Smooth muscle cell of the brain vasculature (primary cell): ENCODE measurements at regions not wholly inside any gene's neighbourhood (a gene's known extent, or its start where the extent isn't known, plus 50 kb on each side); places are given as distances from the start of the nearest gene placed in this dataset.
A peak's percentile ranks its signal among the peaks of the same experiment; 100 is the strongest.

Experiments
- DNase-seq: peaks from one replicate; pipeline ENCODE4 v3.0.0-alpha.2; 2012; ENCODE audit warnings: low read depth, low spot score

- DNase-seq, result no peak
Observed at GRCh38 chr3:144294659-144295538, 323.3 kb downstream of the DIPK2A start.

- no peak for DNase-seq
Observed at GRCh38 chr3:144295613-144296012, 324.0 kb downstream of the DIPK2A start.

- no peak for DNase-seq
Observed at GRCh38 chr3:144296808-144297207, 325.2 kb downstream of the DIPK2A start.

- no peak for DNase-seq
Observed at GRCh38 chr3:144301863-144302262, 330.2 kb downstream of the DIPK2A start.

- no peak for DNase-seq
Observed at GRCh38 chr3:144307951-144308350, 336.3 kb downstream of the DIPK2A start.

GRCh38 chr3:144308396-144308795, 336.8 kb downstream of the DIPK2A start:
- DNase-seq, result peak; percentile 32

- DNase-seq, result no peak
Observed at GRCh38 chr3:144312702-144313101, 341.1 kb downstream of the DIPK2A start.

GRCh38 chr3:144314946-144315345, 343.3 kb downstream of the DIPK2A start:
- no peak for DNase-seq

GRCh38 chr3:144317961-144318360, 346.3 kb downstream of the DIPK2A start:
- DNase-seq, result no peak

- DNase-seq, result no peak
Observed at GRCh38 chr3:144324076-144324475, 352.5 kb downstream of the DIPK2A start.

GRCh38 chr3:144332868-144333267, 361.2 kb downstream of the DIPK2A start:
- no peak for DNase-seq

GRCh38 chr3:144341471-144341870, 369.8 kb downstream of the DIPK2A start:
- DNase-seq, result no peak

GRCh38 chr3:144343343-144343742, 371.7 kb downstream of the DIPK2A start:
- DNase-seq, result no peak

- DNase-seq, result no peak
Observed at GRCh38 chr3:144343777-144344176, 372.2 kb downstream of the DIPK2A start.

GRCh38 chr3:144344925-144345548, 373.4 kb downstream of the DIPK2A start:
- DNase-seq, result no peak

GRCh38 chr3:144350125-144350524, 378.5 kb downstream of the DIPK2A start:
- DNase-seq, result no peak

- no peak for DNase-seq
Observed at GRCh38 chr3:144351011-144351410, 379.4 kb downstream of the DIPK2A start.

- DNase-seq, result no peak
Observed at GRCh38 chr3:144351773-144352365, 380.2 kb downstream of the DIPK2A start.

GRCh38 chr3:144358191-144358590, 386.6 kb downstream of the DIPK2A start:
- DNase-seq, result no peak

GRCh38 chr3:144361002-144361401, 389.4 kb downstream of the DIPK2A start:
- no peak for DNase-seq

- no peak for DNase-seq
Observed at GRCh38 chr3:144362126-144362525, 390.5 kb downstream of the DIPK2A start.

GRCh38 chr3:144363856-144364255, 392.2 kb downstream of the DIPK2A start:
- no peak for DNase-seq

GRCh38 chr3:144364737-144365136, 393.1 kb downstream of the DIPK2A start:
- DNase-seq, result no peak
